Left hindlimb (tissue), 1 donor: ENCODE measurements at regions not wholly inside any gene's neighbourhood (a gene's known extent, or its start where the extent isn't known, plus 50 kb on each side); places are given as distances from the start of the nearest gene placed in this dataset.
"Not testable (repeated sequence)": the region's sequence is repeated elsewhere in the genome, so short reads cannot be mapped to it uniquely, and the experiment has no call there.

Experiments used
- DNase-seq: peaks from one replicate; pipeline ENCODE4 v3.0.0-alpha.2; 2018

GRCh38 chr11:86861810-86862209 is 61.5 kb downstream of the PRSS23 start:
- DNase-seq: no peak

- no peak for DNase-seq
Measured at GRCh38 chr11:86863476-86863875, 63.1 kb downstream of the PRSS23 start.

GRCh38 chr11:86865436-86865835 is 65.1 kb downstream of the PRSS23 start:
- no peak for DNase-seq

- no peak for DNase-seq
Measured at GRCh38 chr11:86869531-86869930, 69.2 kb downstream of the PRSS23 start.

GRCh38 chr11:86869966-86870570 is 69.7 kb downstream of the PRSS23 start:
- DNase-seq: peak; percentile 66

GRCh38 chr11:86873573-86874083 is 73.3 kb downstream of the PRSS23 start:
- DNase-seq: no peak

- no peak for DNase-seq
Measured at GRCh38 chr11:86874304-86875056, 74.1 kb downstream of the PRSS23 start.

GRCh38 chr11:86876716-86877234 is 76.4 kb downstream of the PRSS23 start:
- no peak for DNase-seq

GRCh38 chr11:86877503-86877902 is 77.2 kb downstream of the PRSS23 start:
- DNase-seq: no peak

- DNase-seq: not testable (repeated sequence)
Measured at GRCh38 chr11:86879241-86879640, 76.0 kb downstream of the FZD4 start.

- DNase-seq: no peak
Measured at GRCh38 chr11:86885311-86885710, 69.9 kb downstream of the FZD4 start.

GRCh38 chr11:86888164-86889000 is 66.8 kb downstream of the FZD4 start:
- DNase-seq: no peak

GRCh38 chr11:86889001-86889341 is 66.2 kb downstream of the FZD4 start:
- DNase-seq: no peak

GRCh38 chr11:86891036-86891435 is 64.2 kb downstream of the FZD4 start:
- DNase-seq: no peak

- DNase-seq: no peak
Measured at GRCh38 chr11:86893235-86893634, 62.0 kb downstream of the FZD4 start.
